HL-60 (cell line): ENCODE measurements at regions not wholly inside any gene's neighbourhood (a gene's known extent, or its start where the extent isn't known, plus 50 kb on each side); places are given as distances from the start of the nearest gene placed in this dataset.

Experiments
- DNase-seq, 2 experiments: peaks; one replicate each; pipeline ENCODE4 v3.0.0-alpha.2; 2010 to 2020; ENCODE audit warnings: low read depth in 1 of 2, low spot score in 1 of 2
- H3K27ac ChIP-seq: fragments of 250-450 bp; sonication (Bioruptor Pico); replicated peaks from 2 replicates; pipeline ENCODE4 v1.5.1; 2020; ENCODE audit warnings: mild to moderate bottlenecking, moderate library complexity
- H3K27me3 ChIP-seq: fragments of 250-450 bp; sonication (Bioruptor Pico); 2 replicates; pipeline ENCODE4 v1.5.1; 2021; ENCODE audit warnings: mild to moderate bottlenecking, moderate library complexity; ENCODE audit not compliant: insufficient read depth, poor library complexity, severe bottlenecking
- H3K4me3 ChIP-seq: replicated peaks from 2 replicates; pipeline ENCODE4 v1.5.1; 2011; ENCODE audit warnings: mild to moderate bottlenecking, control low read depth, low read length; ENCODE audit not compliant: insufficient read depth
- GABPA ChIP-seq: IDR thresholded peaks from 2 replicates; pipeline ENCODE4 v1.6.1; 2012; ENCODE audit warnings: low read depth
- POLR2AphosphoS5 ChIP-seq: IDR thresholded peaks from 2 replicates; pipeline ENCODE4 v1.6.1; 2012; ENCODE audit warnings: low read depth
- SPI1 ChIP-seq: IDR thresholded peaks from 2 replicates; pipeline ENCODE4 v1.6.1; 2012; ENCODE audit warnings: low read depth, mild to moderate bottlenecking, borderline replicate concordance
- TF ChIP-seq, protein P1 (sequence below): IDR thresholded peaks from 2 replicates; pipeline ENCODE4 v1.6.1; 2012; ENCODE audit warnings: low read depth; ENCODE audit not compliant: insufficient replicate concordance
- TF ChIP-seq, protein P2 (sequence below): IDR thresholded peaks from one replicate; pipeline ENCODE4 v1.5.1; 2011; ENCODE audit warnings: low read length, control low read depth, inconsistent platforms; ENCODE audit not compliant: insufficient read depth

DNA sequence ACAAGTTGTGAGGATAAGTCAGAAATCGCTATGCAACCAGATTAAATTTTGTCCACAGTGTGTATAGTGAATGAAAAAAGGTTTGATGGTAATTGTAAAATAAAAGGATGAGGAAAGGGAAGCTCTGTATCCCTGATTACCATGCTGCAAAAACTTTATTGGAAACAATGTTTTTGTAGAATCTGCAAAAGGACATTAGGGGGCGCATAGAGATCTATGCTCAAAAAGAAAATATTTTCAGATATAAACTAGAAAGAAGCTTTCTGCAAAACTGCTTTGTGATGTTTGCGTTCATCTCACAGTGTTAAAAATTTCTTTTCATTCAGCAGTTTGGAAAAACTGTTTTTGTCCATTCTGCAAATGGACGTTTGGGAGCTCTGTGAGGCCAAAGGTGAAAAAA lies 390.5 kb downstream of the OR4C45 start:
- TF ChIP-seq, protein P1, sequence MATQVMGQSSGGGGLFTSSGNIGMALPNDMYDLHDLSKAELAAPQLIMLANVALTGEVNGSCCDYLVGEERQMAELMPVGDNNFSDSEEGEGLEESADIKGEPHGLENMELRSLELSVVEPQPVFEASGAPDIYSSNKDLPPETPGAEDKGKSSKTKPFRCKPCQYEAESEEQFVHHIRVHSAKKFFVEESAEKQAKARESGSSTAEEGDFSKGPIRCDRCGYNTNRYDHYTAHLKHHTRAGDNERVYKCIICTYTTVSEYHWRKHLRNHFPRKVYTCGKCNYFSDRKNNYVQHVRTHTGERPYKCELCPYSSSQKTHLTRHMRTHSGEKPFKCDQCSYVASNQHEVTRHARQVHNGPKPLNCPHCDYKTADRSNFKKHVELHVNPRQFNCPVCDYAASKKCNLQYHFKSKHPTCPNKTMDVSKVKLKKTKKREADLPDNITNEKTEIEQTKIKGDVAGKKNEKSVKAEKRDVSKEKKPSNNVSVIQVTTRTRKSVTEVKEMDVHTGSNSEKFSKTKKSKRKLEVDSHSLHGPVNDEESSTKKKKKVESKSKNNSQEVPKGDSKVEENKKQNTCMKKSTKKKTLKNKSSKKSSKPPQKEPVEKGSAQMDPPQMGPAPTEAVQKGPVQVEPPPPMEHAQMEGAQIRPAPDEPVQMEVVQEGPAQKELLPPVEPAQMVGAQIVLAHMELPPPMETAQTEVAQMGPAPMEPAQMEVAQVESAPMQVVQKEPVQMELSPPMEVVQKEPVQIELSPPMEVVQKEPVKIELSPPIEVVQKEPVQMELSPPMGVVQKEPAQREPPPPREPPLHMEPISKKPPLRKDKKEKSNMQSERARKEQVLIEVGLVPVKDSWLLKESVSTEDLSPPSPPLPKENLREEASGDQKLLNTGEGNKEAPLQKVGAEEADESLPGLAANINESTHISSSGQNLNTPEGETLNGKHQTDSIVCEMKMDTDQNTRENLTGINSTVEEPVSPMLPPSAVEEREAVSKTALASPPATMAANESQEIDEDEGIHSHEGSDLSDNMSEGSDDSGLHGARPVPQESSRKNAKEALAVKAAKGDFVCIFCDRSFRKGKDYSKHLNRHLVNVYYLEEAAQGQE, result no peak
- TF ChIP-seq, protein P2, sequence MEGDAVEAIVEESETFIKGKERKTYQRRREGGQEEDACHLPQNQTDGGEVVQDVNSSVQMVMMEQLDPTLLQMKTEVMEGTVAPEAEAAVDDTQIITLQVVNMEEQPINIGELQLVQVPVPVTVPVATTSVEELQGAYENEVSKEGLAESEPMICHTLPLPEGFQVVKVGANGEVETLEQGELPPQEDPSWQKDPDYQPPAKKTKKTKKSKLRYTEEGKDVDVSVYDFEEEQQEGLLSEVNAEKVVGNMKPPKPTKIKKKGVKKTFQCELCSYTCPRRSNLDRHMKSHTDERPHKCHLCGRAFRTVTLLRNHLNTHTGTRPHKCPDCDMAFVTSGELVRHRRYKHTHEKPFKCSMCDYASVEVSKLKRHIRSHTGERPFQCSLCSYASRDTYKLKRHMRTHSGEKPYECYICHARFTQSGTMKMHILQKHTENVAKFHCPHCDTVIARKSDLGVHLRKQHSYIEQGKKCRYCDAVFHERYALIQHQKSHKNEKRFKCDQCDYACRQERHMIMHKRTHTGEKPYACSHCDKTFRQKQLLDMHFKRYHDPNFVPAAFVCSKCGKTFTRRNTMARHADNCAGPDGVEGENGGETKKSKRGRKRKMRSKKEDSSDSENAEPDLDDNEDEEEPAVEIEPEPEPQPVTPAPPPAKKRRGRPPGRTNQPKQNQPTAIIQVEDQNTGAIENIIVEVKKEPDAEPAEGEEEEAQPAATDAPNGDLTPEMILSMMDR, result no peak
- TF ChIP-seq POLR2AphosphoS5, result no peak
- TF ChIP-seq GABPA, result no peak
- TF ChIP-seq SPI1, result no peak

More for the DNA sequence above, 390.5 kb downstream of the OR4C45 start:
- Histone ChIP-seq H3K27ac (no peak overlapping the region), H3K4me3 (no peak overlapping the region), H3K27me3 (no peaks in the 10 kb centered on the region)
- no peak for DNase-seq
